Neural cell (in vitro differentiated cells): ENCODE measurements at regions not wholly inside any gene's neighbourhood (a gene's known extent, or its start where the extent isn't known, plus 50 kb on each side); places are given as distances from the start of the nearest gene placed in this dataset.

ENCODE experiments used
- H2AFZ ChIP-seq: fragments of 200-600, 300-800 bp; sonication (generic), shearing (Covaris generic); 2 replicates; pipeline ENCODE4 v1.6.0; 2014; ENCODE audit warnings: low read depth, mild to moderate bottlenecking, antibody characterized with exemption, low read length, moderate library complexity
- H3F3A ChIP-seq: fragments of 200-600 bp; shearing (Covaris generic); 2 replicates; pipeline ENCODE4 v1.6.1; 2016; ENCODE audit warnings: mild to moderate bottlenecking, moderate library complexity, mixed read lengths, antibody characterized with exemption, low read length; ENCODE audit not compliant: insufficient read depth, poor library complexity, severe bottlenecking
- H3K27ac ChIP-seq: fragments of 200-600, 300-800 bp; sonication (generic), shearing (Covaris generic); 2 replicates; pipeline ENCODE4 v1.5.1; 2014; ENCODE audit warnings: mild to moderate bottlenecking, low read length, moderate library complexity
- H3K27me3 ChIP-seq: fragments of 300-800, 200-600 bp; sonication (generic), shearing (Covaris generic); 2 replicates; pipeline ENCODE4 v1.6.0; 2014; ENCODE audit warnings: mild to moderate bottlenecking, low read depth, low read length, moderate library complexity; ENCODE audit not compliant: insufficient read depth
- H3K36me3 ChIP-seq: fragments of 300-800, 200-600 bp; sonication (generic), shearing (Covaris generic); 2 replicates; pipeline ENCODE4 v1.5.1; 2014; ENCODE audit warnings: mild to moderate bottlenecking, antibody characterized with exemption, low read length, moderate library complexity; ENCODE audit not compliant: insufficient read depth
- H3K4me2 ChIP-seq: fragments of 300-800, 200-600 bp; sonication (generic), shearing (Covaris generic); 2 replicates; pipeline ENCODE4 v1.6.0; 2014; ENCODE audit warnings: mild to moderate bottlenecking, low read length
- H3K4me3 ChIP-seq: fragments of 300-800, 200-600 bp; sonication (generic), shearing (Covaris generic); 2 replicates; pipeline ENCODE4 v1.5.1; 2014; ENCODE audit warnings: mild to moderate bottlenecking, low read length, moderate library complexity
- H3K79me2 ChIP-seq: fragments of 200-600 bp; shearing (Covaris generic); replicated peaks from 2 replicates; pipeline ENCODE4 v1.6.0; 2014; ENCODE audit warnings: mild to moderate bottlenecking, low read length, moderate library complexity; ENCODE audit not compliant: insufficient read depth
- H3K9ac ChIP-seq: fragments of 300-800, 200-600 bp; sonication (generic), shearing (Covaris generic); 2 replicates; pipeline ENCODE4 v1.6.1; 2016; ENCODE audit warnings: mild to moderate bottlenecking, low read length, mixed read lengths
- H3K9me2 ChIP-seq: fragments of 200-600 bp; shearing (Covaris generic); 2 replicates; pipeline ENCODE4 v1.6.1; 2016; ENCODE audit warnings: mild to moderate bottlenecking, low read length, mixed read lengths; ENCODE audit not compliant: insufficient read depth
- H3K9me3 ChIP-seq: fragments of 200-600, 300-800 bp; sonication (generic), shearing (Covaris generic); 2 replicates; pipeline ENCODE4 v1.6.1; 2016; ENCODE audit warnings: mild to moderate bottlenecking, mixed run types, low read length, moderate library complexity, mixed read lengths
- H4K20me1 ChIP-seq: fragments of 200-600 bp; shearing (Covaris generic); 2 replicates; pipeline ENCODE4 v1.6.1; 2016; ENCODE audit warnings: mild to moderate bottlenecking, mixed run types; ENCODE audit not compliant: insufficient read depth
- EP300 ChIP-seq: fragments of 450-650 bp; conservative IDR thresholded peaks from 2 replicates; pipeline ENCODE4 v1.6.1; 2014; ENCODE audit warnings: antibody characterized with exemption, mild to moderate bottlenecking, moderate library complexity; ENCODE audit not compliant: poor library complexity, severe bottlenecking
- EZH2 ChIP-seq: fragments of 200-600, 300-800 bp; shearing (Covaris generic), sonication (generic); IDR thresholded peaks from 2 replicates; pipeline ENCODE4 v1.6.1; 2014; ENCODE audit warnings: antibody characterized with exemption, low read length, borderline replicate concordance, mild to moderate bottlenecking; ENCODE audit not compliant: insufficient read depth, poor library complexity, severe bottlenecking
- MXI1 ChIP-seq: fragments of 450-650 bp; conservative IDR thresholded peaks from 2 replicates; pipeline ENCODE4 v1.6.1; 2014; ENCODE audit warnings: antibody characterized with exemption, mild to moderate bottlenecking; ENCODE audit not compliant: poor library complexity, severe bottlenecking
- POLR2AphosphoS5 ChIP-seq: IDR thresholded peaks from 2 replicates; pipeline ENCODE4 v1.6.1; 2012
- RAD21 ChIP-seq: fragments of 450-650 bp; conservative IDR thresholded peaks from 2 replicates; pipeline ENCODE4 v1.6.1; 2014; ENCODE audit warnings: antibody characterized with exemption, mild to moderate bottlenecking, moderate library complexity
- SMC3 ChIP-seq: fragments of 450-650 bp; conservative IDR thresholded peaks from 2 replicates; pipeline ENCODE4 v1.6.1; 2014; ENCODE audit warnings: antibody characterized with exemption, mild to moderate bottlenecking, moderate library complexity; ENCODE audit not compliant: poor library complexity
- TAF1 ChIP-seq: IDR thresholded peaks from 2 replicates; pipeline ENCODE4 v1.6.1; 2012; ENCODE audit warnings: low read depth
- TF ChIP-seq, protein P1 (sequence below): IDR thresholded peaks from 2 replicates; pipeline ENCODE4 v1.6.1; 2012; ENCODE audit warnings: borderline replicate concordance
- TF ChIP-seq, protein P2 (sequence below): fragments of 450-650 bp; IDR thresholded peaks from 2 replicates; pipeline ENCODE4 v1.5.1; 2014; ENCODE audit warnings: antibody characterized with exemption, mild to moderate bottlenecking, moderate library complexity; ENCODE audit not compliant: poor library complexity, severe bottlenecking

DNA sequence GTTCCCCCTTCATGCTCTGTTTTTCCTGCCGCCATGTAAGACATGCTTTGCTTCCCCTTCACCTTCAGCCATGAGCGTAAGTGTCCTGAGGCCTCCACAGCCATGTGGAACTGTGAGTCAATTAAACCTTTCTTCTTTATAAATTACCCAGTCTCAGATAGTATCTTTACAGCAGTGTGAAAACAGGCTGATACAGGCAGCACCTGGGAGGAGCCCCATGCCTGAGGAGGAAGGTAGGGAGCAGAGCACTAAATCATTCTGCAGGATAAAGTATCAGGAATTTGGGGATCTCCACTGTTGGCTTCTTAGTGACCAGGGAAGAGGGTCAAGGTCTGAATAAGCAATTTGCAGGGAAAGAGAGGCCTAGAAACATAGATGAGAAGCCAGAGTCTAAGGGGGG, 78.0 kb downstream of the KCNF1 start:
- no peak overlapping the region for H3K27ac ChIP-seq
- H3K9me3 ChIP-seq, result no peaks in the 10 kb centered on the region
- H3K36me3 ChIP-seq, result no peaks in the 10 kb centered on the region
- no peak overlapping the region for H2AFZ ChIP-seq
- H3K4me3 ChIP-seq, result no peak overlapping the region
- H3K4me2 ChIP-seq, result no peak overlapping the region
- no peak for TF ChIP-seq POLR2AphosphoS5
- no peak for TF ChIP-seq RAD21
- TF ChIP-seq, protein P1, sequence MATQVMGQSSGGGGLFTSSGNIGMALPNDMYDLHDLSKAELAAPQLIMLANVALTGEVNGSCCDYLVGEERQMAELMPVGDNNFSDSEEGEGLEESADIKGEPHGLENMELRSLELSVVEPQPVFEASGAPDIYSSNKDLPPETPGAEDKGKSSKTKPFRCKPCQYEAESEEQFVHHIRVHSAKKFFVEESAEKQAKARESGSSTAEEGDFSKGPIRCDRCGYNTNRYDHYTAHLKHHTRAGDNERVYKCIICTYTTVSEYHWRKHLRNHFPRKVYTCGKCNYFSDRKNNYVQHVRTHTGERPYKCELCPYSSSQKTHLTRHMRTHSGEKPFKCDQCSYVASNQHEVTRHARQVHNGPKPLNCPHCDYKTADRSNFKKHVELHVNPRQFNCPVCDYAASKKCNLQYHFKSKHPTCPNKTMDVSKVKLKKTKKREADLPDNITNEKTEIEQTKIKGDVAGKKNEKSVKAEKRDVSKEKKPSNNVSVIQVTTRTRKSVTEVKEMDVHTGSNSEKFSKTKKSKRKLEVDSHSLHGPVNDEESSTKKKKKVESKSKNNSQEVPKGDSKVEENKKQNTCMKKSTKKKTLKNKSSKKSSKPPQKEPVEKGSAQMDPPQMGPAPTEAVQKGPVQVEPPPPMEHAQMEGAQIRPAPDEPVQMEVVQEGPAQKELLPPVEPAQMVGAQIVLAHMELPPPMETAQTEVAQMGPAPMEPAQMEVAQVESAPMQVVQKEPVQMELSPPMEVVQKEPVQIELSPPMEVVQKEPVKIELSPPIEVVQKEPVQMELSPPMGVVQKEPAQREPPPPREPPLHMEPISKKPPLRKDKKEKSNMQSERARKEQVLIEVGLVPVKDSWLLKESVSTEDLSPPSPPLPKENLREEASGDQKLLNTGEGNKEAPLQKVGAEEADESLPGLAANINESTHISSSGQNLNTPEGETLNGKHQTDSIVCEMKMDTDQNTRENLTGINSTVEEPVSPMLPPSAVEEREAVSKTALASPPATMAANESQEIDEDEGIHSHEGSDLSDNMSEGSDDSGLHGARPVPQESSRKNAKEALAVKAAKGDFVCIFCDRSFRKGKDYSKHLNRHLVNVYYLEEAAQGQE, result no peak
- no peaks in the 10 kb centered on the region for H3K79me2 ChIP-seq
- H3K9me2 ChIP-seq, result no peaks in the 10 kb centered on the region
- no peaks in the 10 kb centered on the region for H3F3A ChIP-seq
- H3K27me3 ChIP-seq, result no peaks in the 10 kb centered on the region
- H3K9ac ChIP-seq, result no peak overlapping the region
- no peaks in the 10 kb centered on the region for H4K20me1 ChIP-seq

DNA sequence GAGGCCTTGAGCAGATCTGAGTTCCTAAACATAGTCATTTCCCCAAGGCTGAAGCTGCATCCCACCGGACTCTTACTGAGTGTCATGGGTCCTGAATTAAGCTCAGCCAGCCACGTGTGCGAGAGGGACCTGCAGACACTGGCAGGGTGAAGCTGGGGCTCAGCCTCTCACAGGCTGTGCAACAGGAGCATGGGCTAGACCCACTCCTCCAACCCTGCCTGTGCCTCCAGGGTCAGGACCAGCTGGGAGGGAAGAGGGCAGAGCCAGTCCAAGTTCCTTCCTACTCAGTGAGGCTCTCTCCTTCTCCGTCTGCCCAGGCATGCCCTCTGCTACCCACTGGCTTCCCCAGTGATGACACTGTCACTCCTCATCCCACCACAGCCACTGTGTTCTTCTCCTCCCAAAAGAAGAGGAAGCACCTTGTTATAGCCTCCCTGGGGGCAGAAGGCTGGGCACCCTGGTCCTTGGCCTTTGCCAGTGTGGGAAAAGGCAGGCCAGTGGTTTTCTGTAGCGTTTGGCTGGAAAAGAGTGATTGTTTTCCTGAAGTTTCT, 78.9 kb downstream of the KCNF1 start:
- no peak overlapping the region for H2AFZ ChIP-seq
- H3K4me3 ChIP-seq, result no peak overlapping the region
- no peaks in the 10 kb centered on the region for H3F3A ChIP-seq
- TF ChIP-seq EP300 (no peak), MXI1 (no peak), RAD21 (no peak), POLR2AphosphoS5 (no peak), EZH2 (no peak), TAF1 (no peak), SMC3 (no peak)
- TF ChIP-seq, protein P1, result no peak
- TF ChIP-seq, protein P2, sequence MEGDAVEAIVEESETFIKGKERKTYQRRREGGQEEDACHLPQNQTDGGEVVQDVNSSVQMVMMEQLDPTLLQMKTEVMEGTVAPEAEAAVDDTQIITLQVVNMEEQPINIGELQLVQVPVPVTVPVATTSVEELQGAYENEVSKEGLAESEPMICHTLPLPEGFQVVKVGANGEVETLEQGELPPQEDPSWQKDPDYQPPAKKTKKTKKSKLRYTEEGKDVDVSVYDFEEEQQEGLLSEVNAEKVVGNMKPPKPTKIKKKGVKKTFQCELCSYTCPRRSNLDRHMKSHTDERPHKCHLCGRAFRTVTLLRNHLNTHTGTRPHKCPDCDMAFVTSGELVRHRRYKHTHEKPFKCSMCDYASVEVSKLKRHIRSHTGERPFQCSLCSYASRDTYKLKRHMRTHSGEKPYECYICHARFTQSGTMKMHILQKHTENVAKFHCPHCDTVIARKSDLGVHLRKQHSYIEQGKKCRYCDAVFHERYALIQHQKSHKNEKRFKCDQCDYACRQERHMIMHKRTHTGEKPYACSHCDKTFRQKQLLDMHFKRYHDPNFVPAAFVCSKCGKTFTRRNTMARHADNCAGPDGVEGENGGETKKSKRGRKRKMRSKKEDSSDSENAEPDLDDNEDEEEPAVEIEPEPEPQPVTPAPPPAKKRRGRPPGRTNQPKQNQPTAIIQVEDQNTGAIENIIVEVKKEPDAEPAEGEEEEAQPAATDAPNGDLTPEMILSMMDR, result no peak
- H3K9me3 ChIP-seq, result no peaks in the 10 kb centered on the region
- no peak overlapping the region for H3K27ac ChIP-seq
- H3K4me2 ChIP-seq, result no peak overlapping the region
- H4K20me1 ChIP-seq, result no peaks in the 10 kb centered on the region
- H3K36me3 ChIP-seq, result no peaks in the 10 kb centered on the region
- no peaks in the 10 kb centered on the region for H3K9me2 ChIP-seq
- no peaks in the 10 kb centered on the region for H3K27me3 ChIP-seq
- no peak overlapping the region for H3K9ac ChIP-seq
- no peaks in the 10 kb centered on the region for H3K79me2 ChIP-seq
